IMR-90 (cell line): ENCODE measurements at regions not wholly inside any gene's neighbourhood (a gene's known extent, or its start where the extent isn't known, plus 50 kb on each side); places are given as distances from the start of the nearest gene placed in this dataset.

Experiments
- ATAC-seq: fragments of 200-7000 bp; cut with Tn5 transposase; 2 replicates; pipeline ENCODE4 v1.9.1; 2020; ENCODE audit warnings: low read depth, mild to moderate bottlenecking, moderate library complexity
- BruUV-seq: library from RNA; stranded (reverse); fragments of 400-500 nt; replicated peaks from 2 replicates; lab custom pipeline; 2021; lab: Mats Ljungman, UMichigan
- CTCF ChIA-PET: fragments of 300-600 bp; formaldehyde crosslinking; extraction: SDS; loops from one replicate; lab custom pipeline; 2021; ENCODE audit warnings: antibody characterized with exemption; lab: Yijun Ruan, JAX
- POLR2A ChIA-PET: fragments of 300-600 bp; sonication (Branson Sonifier 250); formaldehyde crosslinking; loops from one replicate; lab custom pipeline; 2022; ENCODE audit warnings: antibody characterized with exemption; ENCODE audit not compliant: unreplicated experiment; lab: Charles Lee
- DNase-seq: peaks from one replicate; pipeline ENCODE4 v3.0.0; 2013
- H2AFZ ChIP-seq: replicated peaks from 2 replicates; pipeline ENCODE3; 2013; ENCODE audit warnings: low read length, mild to moderate bottlenecking; ENCODE audit not compliant: poor library complexity
- H2AK5ac ChIP-seq: 2 replicates; pipeline ENCODE4 v1.6.1; 2013; ENCODE audit warnings: low read depth, low read length, inconsistent platforms
- H2AK9ac ChIP-seq: replicated peaks from 2 replicates; pipeline ENCODE3; 2013; ENCODE audit warnings: mild to moderate bottlenecking, low read depth, low read length, moderate library complexity; ENCODE audit not compliant: poor library complexity
- H2BK120ac ChIP-seq: 2 replicates; pipeline ENCODE4 v1.6.1; 2013; ENCODE audit warnings: low read depth, low read length, inconsistent platforms
- H2BK15ac ChIP-seq: 3 replicates; pipeline ENCODE4 v1.6.1; 2013; ENCODE audit warnings: low read depth, low read length, inconsistent platforms
- H2BK20ac ChIP-seq: 2 replicates; pipeline ENCODE4 v1.6.1; 2013; ENCODE audit warnings: low read depth, mild to moderate bottlenecking, inconsistent platforms, low read length, moderate library complexity
- H2BK5ac ChIP-seq: 2 replicates; pipeline ENCODE4 v1.6.1; 2013; ENCODE audit warnings: mild to moderate bottlenecking, low read depth, low read length, inconsistent platforms; ENCODE audit not compliant: poor library complexity, severe bottlenecking
- H3K14ac ChIP-seq: replicated peaks from 2 replicates; pipeline ENCODE4 v1.6.1; 2013; ENCODE audit warnings: low read depth, low read length, inconsistent platforms
- H3K18ac ChIP-seq: 2 replicates; pipeline ENCODE4 v1.6.1; 2013; ENCODE audit warnings: low read depth, low read length, control low read depth
- H3K23ac ChIP-seq: 2 replicates; pipeline ENCODE4 v1.6.1; 2013; ENCODE audit warnings: low read depth, low read length, inconsistent platforms
- H3K27ac ChIP-seq: 2 replicates; pipeline ENCODE4 v1.5.1; 2013; ENCODE audit warnings: mild to moderate bottlenecking, control low read depth, low read length; ENCODE audit not compliant: insufficient read depth
- H3K27me3 ChIP-seq: 2 replicates; pipeline ENCODE4 v1.6.1; 2013; ENCODE audit warnings: low read length; ENCODE audit not compliant: control insufficient read depth, insufficient read depth
- H3K36me3 ChIP-seq: 2 replicates; pipeline ENCODE4 v1.6.1; 2013; ENCODE audit warnings: low read length, mixed read lengths; ENCODE audit not compliant: control insufficient read depth, insufficient read depth
- H3K4ac ChIP-seq: 2 replicates; pipeline ENCODE4 v1.6.1; 2013; ENCODE audit warnings: low read depth, low read length, inconsistent platforms
- H3K4me1 ChIP-seq: 2 replicates; pipeline ENCODE4 v1.6.1; 2013; ENCODE audit warnings: low read length, mixed read lengths; ENCODE audit not compliant: control insufficient read depth, insufficient read depth
- H3K4me2 ChIP-seq: 2 replicates; pipeline ENCODE4 v1.6.1; 2013; ENCODE audit warnings: low read depth, mild to moderate bottlenecking, control low read depth, low read length, moderate library complexity
- H3K4me3 ChIP-seq: 2 replicates; pipeline ENCODE4 v1.5.1; 2013; ENCODE audit warnings: low read depth, mild to moderate bottlenecking, control low read depth, low read length, moderate library complexity; ENCODE audit not compliant: insufficient read depth
- H3K56ac ChIP-seq: 2 replicates; pipeline ENCODE4 v1.6.1; 2013; ENCODE audit warnings: low read length, inconsistent platforms; ENCODE audit not compliant: insufficient read depth; ENCODE audit errors: extremely low read depth
- H3K79me1 ChIP-seq, 2 experiments: 2 replicates each; pipeline ENCODE4 v1.6.1; 2013; ENCODE audit warnings: low read length in 2 of 2, inconsistent platforms in 1 of 2, low read depth in 1 of 2
- H3K9ac ChIP-seq: 2 replicates; pipeline ENCODE4 v1.6.1; 2013; ENCODE audit warnings: low read depth, low read length, control low read depth
- H3K9me1 ChIP-seq: 2 replicates; pipeline ENCODE4 v1.6.1; 2013; ENCODE audit warnings: low read length, inconsistent platforms; ENCODE audit not compliant: insufficient read depth
- H3K9me3 ChIP-seq: 2 replicates; pipeline ENCODE4 v1.6.1; 2013; ENCODE audit warnings: low read length; ENCODE audit not compliant: control insufficient read depth, insufficient read depth
- H4K20me1 ChIP-seq: 2 replicates; pipeline ENCODE4 v1.6.1; 2013; ENCODE audit warnings: low read length, inconsistent platforms; ENCODE audit not compliant: insufficient read depth
- H4K5ac ChIP-seq: 2 replicates; pipeline ENCODE4 v1.6.1; 2013; ENCODE audit warnings: mild to moderate bottlenecking, low read depth, low read length, control low read depth
- H4K8ac ChIP-seq, 2 experiments: 2 replicates each; pipeline ENCODE4 v1.6.1; 2013; ENCODE audit warnings: low read depth in 2 of 2, low read length in 2 of 2, control low read depth in 1 of 2, inconsistent platforms in 1 of 2
- H4K91ac ChIP-seq: 2 replicates; pipeline ENCODE4 v1.6.1; 2013; ENCODE audit warnings: low read depth, low read length, inconsistent platforms; ENCODE audit not compliant: insufficient read depth
- BHLHE40 ChIP-seq: fragments of 150-350 bp; IDR thresholded peaks from 2 replicates; pipeline ENCODE4 v1.6.1; 2016; ENCODE audit warnings: mild to moderate bottlenecking, low read depth, low read length
- CEBPB ChIP-seq: IDR thresholded peaks from 2 replicates; pipeline ENCODE4 v1.6.1; 2012; ENCODE audit warnings: low read depth, low read length, improper control_type of control experiment
- CHD1 ChIP-seq: IDR thresholded peaks from 2 replicates; pipeline ENCODE4 v1.6.1; 2012; ENCODE audit warnings: low read depth, low read length, improper control_type of control experiment
- FOS ChIP-seq: fragments of 150-350 bp; IDR thresholded peaks from 2 replicates; pipeline ENCODE4 v1.6.1; 2016; ENCODE audit warnings: low read depth, low read length
- MAFK ChIP-seq: IDR thresholded peaks from 2 replicates; pipeline ENCODE4 v1.6.1; 2012; ENCODE audit warnings: low read depth, low read length, improper control_type of control experiment
- MAZ ChIP-seq: IDR thresholded peaks from 2 replicates; pipeline ENCODE4 v1.6.1; 2012; ENCODE audit warnings: low read depth, mild to moderate bottlenecking, low read length, improper control_type of control experiment, moderate library complexity, borderline replicate concordance
- MXI1 ChIP-seq: IDR thresholded peaks from 2 replicates; pipeline ENCODE4 v1.6.1; 2012; ENCODE audit warnings: low read depth, mild to moderate bottlenecking, low read length, moderate library complexity, borderline replicate concordance
- NFE2L2 ChIP-seq: fragments of 150-350 bp; IDR thresholded peaks from 2 replicates; pipeline ENCODE4 v1.6.1; 2016; ENCODE audit warnings: low read depth, mild to moderate bottlenecking, low read length
- POLR2A ChIP-seq: IDR thresholded peaks from 2 replicates; pipeline ENCODE4 v1.6.1; 2012; ENCODE audit warnings: mild to moderate bottlenecking, low read depth, low read length
- RAD21 ChIP-seq: IDR thresholded peaks from 2 replicates; pipeline ENCODE4 v1.6.1; 2012; ENCODE audit warnings: low read length, improper control_type of control experiment
- RCOR1 ChIP-seq: IDR thresholded peaks from 2 replicates; pipeline ENCODE4 v1.6.1; 2012; ENCODE audit warnings: mild to moderate bottlenecking, low read length, improper control_type of control experiment; ENCODE audit not compliant: insufficient replicate concordance
- RFX5 ChIP-seq: IDR thresholded peaks from 2 replicates; pipeline ENCODE4 v1.8.0; 2012; ENCODE audit warnings: low read depth, mild to moderate bottlenecking, low read length, moderate library complexity
- SMC3 ChIP-seq: fragments of 150-350 bp; IDR thresholded peaks from 2 replicates; pipeline ENCODE4 v1.6.1; 2016; ENCODE audit warnings: low read depth, mild to moderate bottlenecking, antibody characterized with exemption, low read length, moderate library complexity
- WGBS, 2 experiments: methylation state at CpG; one replicate each; pipeline versions ENCODE4 v1.1.5 to v1.1.7; 2013; ENCODE audit warnings: missing lambda C conversion rate in 2 of 2; ENCODE audit not compliant: insufficient read length in 1 of 2; ENCODE audit errors: extremely low coverage in 2 of 2; 5-methylcytosine and 5-hydroxymethylcytosine counted together
- dilution Hi-C: fragments of 300-500 bp; cut with HindIII; formaldehyde crosslinking; loops from one replicate; pipeline ENCODE4 v1.14.3; 2018; ENCODE audit warnings: low sequenced_read_pairs; ENCODE audit not compliant: unreplicated experiment
- in situ Hi-C: fragments of 300-500 bp; cut with MboI; formaldehyde crosslinking; loops from 3 replicates; pipeline ENCODE4 v1.14.3; 2019; ENCODE audit warnings: low sequenced_read_pairs, inconsistent platforms, mixed read lengths
- intact Hi-C: fragments of 100-400 bp; cut with micrococcal nuclease; formaldehyde crosslinking; loops from 2 replicates; pipeline ENCODE4 v1.10.0; 2022
- TF ChIP-seq, protein P1 (sequence below): fragments of 150-350 bp; IDR thresholded peaks from 2 replicates; pipeline ENCODE4 v1.6.1; 2016; ENCODE audit warnings: low read depth, mild to moderate bottlenecking, low read length, moderate library complexity, borderline replicate concordance
- TF ChIP-seq, protein P2 (sequence below): fragments of 150-350 bp; IDR thresholded peaks from 2 replicates; pipeline ENCODE4 v1.6.1; 2017; ENCODE audit warnings: mild to moderate bottlenecking, antibody characterized with exemption, low read length, low read depth
- TF ChIP-seq, protein P3 (sequence below): conservative IDR thresholded peaks from 2 replicates; pipeline ENCODE4 v1.5.1; 2012; ENCODE audit warnings: mild to moderate bottlenecking, low read depth, low read length, improper control_type of control experiment

DNA sequence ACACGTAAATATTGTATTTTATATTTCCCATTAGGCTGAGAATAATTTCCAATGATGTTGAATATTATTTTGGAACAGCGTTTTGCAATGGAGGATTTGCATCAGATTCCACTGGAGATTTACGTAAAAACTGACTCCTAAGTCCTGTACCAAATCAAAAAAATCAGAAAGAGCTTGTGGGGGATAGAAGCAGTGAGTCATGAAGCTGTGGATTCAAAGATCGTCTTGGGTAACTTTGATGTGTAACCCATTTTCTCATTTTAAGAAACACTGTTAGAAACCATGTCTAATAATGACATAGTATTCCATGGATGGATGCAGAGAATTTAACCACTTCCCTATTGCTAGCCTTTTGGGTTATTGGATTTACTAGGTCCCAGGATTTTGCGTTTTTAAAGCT is 158.6 kb downstream of the INHBA start:
- H2AK9ac ChIP-seq, result no peak overlapping the region
- BruUV-seq, result no TSS peak
- CTCF ChIA-PET, result interaction anchor here (0.5 kb wide), 1 partner anchor 17 kb away, joined by 4 read pairs; no protein-coding TSS in a partner anchor
- H2BK5ac ChIP-seq, result no peak overlapping the region
- no peaks in the 10 kb centered on the region for H3K36me3 ChIP-seq
- no peak overlapping the region for H3K4me2 ChIP-seq
- H2AFZ ChIP-seq, result no peak overlapping the region
- intact Hi-C loops (no loop called here), in situ Hi-C loops (no loop called here), dilution Hi-C loops (no loop called here)
- H3K4me1 ChIP-seq, result no peaks in the 10 kb centered on the region
- no peak overlapping the region for H2BK20ac ChIP-seq
- POLR2A ChIA-PET, result no interaction called here
- no peak overlapping the region for H3K4ac ChIP-seq
- no peak overlapping the region for H4K5ac ChIP-seq
- H3K9me1 ChIP-seq, result no peaks in the 10 kb centered on the region
- no peaks in the 10 kb centered on the region for H3K79me1 ChIP-seq
- no peak overlapping the region for H2AK5ac ChIP-seq
- DNase-seq (peak; percentile 38), ATAC-seq (no peak)
- WGBS, 2 experiments, result no CpG with 5 or more reads among the region's 5 CpGs
- no peaks in the 10 kb centered on the region for H3K27me3 ChIP-seq
- TF ChIP-seq BHLHE40, result no peak
- no peak for TF ChIP-seq POLR2A
- TF ChIP-seq RCOR1, result no peak
- TF ChIP-seq, protein P1, sequence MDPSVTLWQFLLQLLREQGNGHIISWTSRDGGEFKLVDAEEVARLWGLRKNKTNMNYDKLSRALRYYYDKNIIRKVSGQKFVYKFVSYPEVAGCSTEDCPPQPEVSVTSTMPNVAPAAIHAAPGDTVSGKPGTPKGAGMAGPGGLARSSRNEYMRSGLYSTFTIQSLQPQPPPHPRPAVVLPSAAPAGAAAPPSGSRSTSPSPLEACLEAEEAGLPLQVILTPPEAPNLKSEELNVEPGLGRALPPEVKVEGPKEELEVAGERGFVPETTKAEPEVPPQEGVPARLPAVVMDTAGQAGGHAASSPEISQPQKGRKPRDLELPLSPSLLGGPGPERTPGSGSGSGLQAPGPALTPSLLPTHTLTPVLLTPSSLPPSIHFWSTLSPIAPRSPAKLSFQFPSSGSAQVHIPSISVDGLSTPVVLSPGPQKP, result no peak
- TF ChIP-seq RFX5, result no peak
- TF ChIP-seq FOS, result no peak
- no peak for TF ChIP-seq MAFK
- TF ChIP-seq, protein P2, sequence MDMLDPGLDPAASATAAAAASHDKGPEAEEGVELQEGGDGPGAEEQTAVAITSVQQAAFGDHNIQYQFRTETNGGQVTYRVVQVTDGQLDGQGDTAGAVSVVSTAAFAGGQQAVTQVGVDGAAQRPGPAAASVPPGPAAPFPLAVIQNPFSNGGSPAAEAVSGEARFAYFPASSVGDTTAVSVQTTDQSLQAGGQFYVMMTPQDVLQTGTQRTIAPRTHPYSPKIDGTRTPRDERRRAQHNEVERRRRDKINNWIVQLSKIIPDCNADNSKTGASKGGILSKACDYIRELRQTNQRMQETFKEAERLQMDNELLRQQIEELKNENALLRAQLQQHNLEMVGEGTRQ, result no peak
- TF ChIP-seq RAD21, result no peak
- TF ChIP-seq, protein P3, sequence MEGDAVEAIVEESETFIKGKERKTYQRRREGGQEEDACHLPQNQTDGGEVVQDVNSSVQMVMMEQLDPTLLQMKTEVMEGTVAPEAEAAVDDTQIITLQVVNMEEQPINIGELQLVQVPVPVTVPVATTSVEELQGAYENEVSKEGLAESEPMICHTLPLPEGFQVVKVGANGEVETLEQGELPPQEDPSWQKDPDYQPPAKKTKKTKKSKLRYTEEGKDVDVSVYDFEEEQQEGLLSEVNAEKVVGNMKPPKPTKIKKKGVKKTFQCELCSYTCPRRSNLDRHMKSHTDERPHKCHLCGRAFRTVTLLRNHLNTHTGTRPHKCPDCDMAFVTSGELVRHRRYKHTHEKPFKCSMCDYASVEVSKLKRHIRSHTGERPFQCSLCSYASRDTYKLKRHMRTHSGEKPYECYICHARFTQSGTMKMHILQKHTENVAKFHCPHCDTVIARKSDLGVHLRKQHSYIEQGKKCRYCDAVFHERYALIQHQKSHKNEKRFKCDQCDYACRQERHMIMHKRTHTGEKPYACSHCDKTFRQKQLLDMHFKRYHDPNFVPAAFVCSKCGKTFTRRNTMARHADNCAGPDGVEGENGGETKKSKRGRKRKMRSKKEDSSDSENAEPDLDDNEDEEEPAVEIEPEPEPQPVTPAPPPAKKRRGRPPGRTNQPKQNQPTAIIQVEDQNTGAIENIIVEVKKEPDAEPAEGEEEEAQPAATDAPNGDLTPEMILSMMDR, result no peak
- TF ChIP-seq MXI1, result no peak
- no peak for TF ChIP-seq CHD1
- no peak for TF ChIP-seq CEBPB
- no peak for TF ChIP-seq NFE2L2
- no peak for TF ChIP-seq MAZ
- no peak for TF ChIP-seq SMC3
- no peak overlapping the region for H3K23ac ChIP-seq
- H3K9me3 ChIP-seq, result no peaks in the 10 kb centered on the region
- H4K20me1 ChIP-seq, result no peaks in the 10 kb centered on the region
- H2BK15ac ChIP-seq, result no peak overlapping the region
- no peak overlapping the region for H3K18ac ChIP-seq
- no peak overlapping the region for H3K14ac ChIP-seq
- no peak overlapping the region for H4K8ac ChIP-seq
- H3K56ac ChIP-seq, result no peak overlapping the region
- H3K4me3 ChIP-seq, result no peak overlapping the region
- no peak overlapping the region for H2BK120ac ChIP-seq
- no peak overlapping the region for H4K91ac ChIP-seq
- H3K27ac ChIP-seq, result no peak overlapping the region
- H3K9ac ChIP-seq, result no peak overlapping the region
